Keratinocyte (primary cell): ENCODE measurements at regions not wholly inside any gene's neighbourhood (a gene's known extent, or its start where the extent isn't known, plus 50 kb on each side); places are given as distances from the start of the nearest gene placed in this dataset.

ENCODE experiments used
- DNase-seq: peaks from one replicate; pipeline ENCODE4 v3.0.0-alpha.2; 2011; ENCODE audit warnings: low read depth, missing footprints, low spot score
- FAIRE-seq: peaks from 2 replicates; lab custom pipeline; 2011; peaks lifted over from hg19 to GRCh38; lab: Jason Lieb, UNC
- H2AFZ ChIP-seq: 2 replicates; pipeline ENCODE4 v1.6.0; 2012; ENCODE audit warnings: low read length, control low read depth, inconsistent platforms; ENCODE audit not compliant: control insufficient read depth
- H3K27ac ChIP-seq: 2 replicates; pipeline ENCODE4 v1.5.1; 2011; ENCODE audit warnings: low read length; ENCODE audit not compliant: control insufficient read depth, insufficient read depth
- H3K27me3 ChIP-seq: 3 replicates; pipeline ENCODE4 v1.6.0; 2011; ENCODE audit warnings: low read length; ENCODE audit not compliant: control insufficient read depth, insufficient read depth; ENCODE audit errors: extremely low read depth
- H3K36me3 ChIP-seq, 2 experiments: 2 replicates in 1 of 2; 3 replicates in 1 of 2; pipeline ENCODE4 v1.5.1; 2011; ENCODE audit warnings: low read length in 2 of 2, mild to moderate bottlenecking in 1 of 2; ENCODE audit not compliant: control insufficient read depth in 2 of 2, insufficient read depth in 2 of 2; ENCODE audit errors: extremely low read depth in 1 of 2
- H3K4me1 ChIP-seq: 3 replicates; pipeline ENCODE4 v1.5.1; 2011; ENCODE audit warnings: low read length; ENCODE audit not compliant: control insufficient read depth, insufficient read depth; ENCODE audit errors: extremely low read depth
- H3K4me2 ChIP-seq: 3 replicates; pipeline ENCODE4 v1.6.0; 2011; ENCODE audit warnings: low read depth, low read length; ENCODE audit not compliant: control insufficient read depth, insufficient read depth; ENCODE audit errors: extremely low read depth
- H3K4me3 ChIP-seq, 3 experiments: fragments of 200-600 bp in 1 of 3; sonication (generic) in 1 of 3; 2 replicates in 2 of 3; 3 replicates in 1 of 3; pipeline ENCODE4 v1.5.1; 2011 to 2016; ENCODE audit warnings: low read length in 3 of 3, mild to moderate bottlenecking in 3 of 3, control low read depth in 2 of 3, inconsistent platforms in 1 of 3, low read depth in 1 of 3, mixed read lengths in 1 of 3, mixed run types in 1 of 3, moderate library complexity in 1 of 3; ENCODE audit not compliant: control insufficient read depth in 2 of 3, insufficient read depth in 2 of 3; ENCODE audit errors: extremely low read depth in 1 of 3
- H3K79me2 ChIP-seq: 2 replicates; pipeline ENCODE4 v1.6.0; 2012; ENCODE audit warnings: low read length; ENCODE audit not compliant: control insufficient read depth, insufficient read depth
- H3K9ac ChIP-seq: 3 replicates; pipeline ENCODE4 v1.6.0; 2011; ENCODE audit warnings: low read length; ENCODE audit not compliant: control insufficient read depth, insufficient read depth; ENCODE audit errors: extremely low read depth
- H3K9me1 ChIP-seq: 3 replicates; pipeline ENCODE4 v1.6.0; 2011; ENCODE audit warnings: low read length; ENCODE audit not compliant: control insufficient read depth, insufficient read depth; ENCODE audit errors: extremely low read depth
- H3K9me3 ChIP-seq: 2 replicates; pipeline ENCODE4 v1.5.1; 2012; ENCODE audit warnings: low read depth, low read length; ENCODE audit not compliant: control insufficient read depth
- H4K20me1 ChIP-seq: 3 replicates; pipeline ENCODE4 v1.6.0; 2011; ENCODE audit warnings: low read length; ENCODE audit not compliant: control insufficient read depth, insufficient read depth; ENCODE audit errors: extremely low read depth
- CTCF ChIP-seq, 3 experiments: IDR thresholded peaks in 1 of 3; conservative IDR thresholded peaks in 1 of 3; optimal IDR thresholded peaks in 1 of 3; 2 replicates in 2 of 3; 3 replicates in 1 of 3; pipeline versions ENCODE3 to v1.5.1; 2011; ENCODE audit warnings: low read length in 3 of 3, mild to moderate bottlenecking in 3 of 3, moderate library complexity in 2 of 3, control low read depth in 1 of 3, inconsistent platforms in 1 of 3; ENCODE audit not compliant: insufficient read depth in 2 of 3; ENCODE audit errors: extremely low read depth in 1 of 3
- EZH2 ChIP-seq: IDR thresholded peaks from one replicate; pipeline ENCODE4 v1.6.1; 2012; ENCODE audit warnings: inconsistent platforms, mild to moderate bottlenecking, low read length, moderate library complexity
- dilution Hi-C: fragments of 300-500 bp; cut with MboI; formaldehyde crosslinking; loops from one replicate; pipeline ENCODE4 v1.7.0; 2020; ENCODE audit warnings: low sequenced_read_pairs; ENCODE audit not compliant: extremely low pct_ligation_motif_present

- dilution Hi-C loops: no loop called here
- no peak for FAIRE-seq
- H3K9me1 ChIP-seq: no peaks in the 10 kb centered on the region
Observed at GRCh38 chr4:29079260-29079659, 1640.9 kb upstream of the PCDH7 start.

GRCh38 chr4:29081234-29081955, 1638.8 kb upstream of the PCDH7 start:
- H3K4me2 ChIP-seq: no peak overlapping the region
- no peaks in the 10 kb centered on the region for H3K4me1 ChIP-seq
- no peaks in the 10 kb centered on the region for H3K9me1 ChIP-seq
- dilution Hi-C loops: no loop called here
- DNase-seq (no peak), FAIRE-seq (no peak)
- H3K27me3 ChIP-seq: no peaks in the 10 kb centered on the region
- no peak overlapping the region for H3K27ac ChIP-seq
- no peaks in the 10 kb centered on the region for H3K9me3 ChIP-seq
- no peak overlapping the region for H3K4me3 ChIP-seq
- no peak overlapping the region for H3K9ac ChIP-seq
- H4K20me1 ChIP-seq: no peaks in the 10 kb centered on the region
- no peak overlapping the region for H2AFZ ChIP-seq
- H3K79me2 ChIP-seq: no peaks in the 10 kb centered on the region
- H3K36me3 ChIP-seq: no peaks in the 10 kb centered on the region
- TF ChIP-seq EZH2 (no peak), CTCF (optimal IDR thresholded peaks at IDR 0.05 in 1 of 3, IDR thresholded peaks at IDR 0.05 in 1 of 3, conservative IDR thresholded peaks at IDR 0.05 in 1 of 3; ENCODE audit: extremely low read depth in 1 of 3, insufficient read depth in 2 of 3, low read length in 3 of 3) (no peak)

More at GRCh38 chr4:29079260-29079659, 1640.9 kb upstream of the PCDH7 start:
- Histone ChIP-seq H2AFZ (no peak overlapping the region), H3K4me1 (no peaks in the 10 kb centered on the region), H3K36me3 (no peaks in the 10 kb centered on the region), H3K4me2 (no peak overlapping the region), H3K4me3 (no peak overlapping the region), H3K9me3 (no peaks in the 10 kb centered on the region), H3K27me3 (no peaks in the 10 kb centered on the region), H3K27ac (no peak overlapping the region), H4K20me1 (no peaks in the 10 kb centered on the region), H3K9ac (no peak overlapping the region), H3K79me2 (no peaks in the 10 kb centered on the region)
- no peak for TF ChIP-seq CTCF (optimal IDR thresholded peaks at IDR 0.05 in 1 of 3, IDR thresholded peaks at IDR 0.05 in 1 of 3, conservative IDR thresholded peaks at IDR 0.05 in 1 of 3; ENCODE audit: extremely low read depth in 1 of 3, insufficient read depth in 2 of 3, low read length in 3 of 3)
- TF ChIP-seq EZH2: no peak
- DNase-seq: no peak
